Stimulated activated CD4-positive, alpha-beta T cell treated with anti-CD3 and anti-CD28 coated beads, Interleukin-12 subunit alpha, Interleukin-12 subunit beta, amount 100 ng/mL, for 4 hours (primary cell): ENCODE measurements at regions not wholly inside any gene's neighbourhood (a gene's known extent, or its start where the extent isn't known, plus 50 kb on each side); places are given as distances from the start of the nearest gene placed in this dataset.
"Not testable (repeated sequence)": the region's sequence is repeated elsewhere in the genome, so short reads cannot be mapped to it uniquely, and the experiment has no call there.

Source experiments
- DNase-seq: peaks from one replicate; pipeline ENCODE4 v3.0.0-alpha.2; 2020

DNA sequence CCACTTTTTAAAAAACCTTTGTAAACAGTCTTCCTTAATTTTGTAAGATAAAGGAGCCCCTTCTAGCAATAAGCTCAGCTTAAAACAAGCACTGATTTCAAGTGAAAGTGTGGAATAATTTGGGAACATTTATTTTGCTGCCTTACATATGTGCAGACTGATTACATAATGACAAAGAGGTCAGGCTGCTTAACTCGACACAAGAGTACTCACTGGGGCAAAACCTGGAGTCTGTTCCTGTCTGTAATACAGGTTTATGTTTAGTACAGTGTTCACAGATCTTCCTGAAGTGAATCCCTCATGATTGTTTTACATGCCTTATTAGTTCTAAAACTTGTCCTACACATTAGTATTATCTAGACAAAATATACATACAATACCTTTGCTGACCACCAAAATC is 609.8 kb downstream of the LMO7 start:
- DNase-seq, result no peak

DNA sequence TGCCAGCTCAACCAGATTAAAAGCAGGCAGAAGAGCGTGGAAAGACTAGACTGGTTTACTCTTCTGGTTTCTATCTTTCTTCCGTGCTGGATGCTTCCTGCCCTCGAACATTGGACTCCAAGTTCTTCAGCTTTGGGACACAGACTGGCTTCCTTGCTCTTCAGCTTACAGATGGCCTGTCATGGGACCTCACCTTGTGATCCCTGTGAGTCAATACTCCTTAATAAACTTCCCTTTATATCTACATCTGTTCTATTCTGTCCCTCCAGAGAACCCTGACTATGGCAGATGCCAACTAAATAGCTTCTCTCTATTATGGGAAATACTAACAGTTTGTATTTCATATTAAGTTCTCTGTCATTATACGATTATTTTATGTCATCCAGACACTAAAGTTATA is 609.1 kb downstream of the LMO7 start:
- DNase-seq, result no peak

DNA sequence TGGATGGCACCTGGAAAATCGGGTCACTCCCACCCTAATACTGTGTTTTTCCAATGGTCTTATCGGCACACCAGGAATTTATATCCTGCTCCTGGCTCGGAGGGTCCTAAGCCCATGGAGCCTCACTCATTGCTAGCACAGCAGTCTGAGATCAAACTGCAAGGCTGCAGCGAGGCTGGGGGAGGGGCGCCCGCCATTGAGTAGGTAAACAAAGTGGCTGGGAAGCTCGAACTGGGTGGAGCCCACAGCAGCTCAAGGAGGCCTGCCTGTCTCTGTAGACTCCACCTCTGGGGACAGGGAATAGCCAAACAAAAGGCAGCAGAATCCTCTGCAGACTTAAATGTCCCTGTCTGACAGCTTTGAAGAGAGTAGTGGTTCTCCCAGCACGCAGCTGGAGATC is 607.0 kb downstream of the LMO7 start:
- DNase-seq, result not testable (repeated sequence)

- no peak for DNase-seq
These were observed 603.0 kb downstream of the LMO7 start for GRCh38 chr13:76239031-76239680.

DNA sequence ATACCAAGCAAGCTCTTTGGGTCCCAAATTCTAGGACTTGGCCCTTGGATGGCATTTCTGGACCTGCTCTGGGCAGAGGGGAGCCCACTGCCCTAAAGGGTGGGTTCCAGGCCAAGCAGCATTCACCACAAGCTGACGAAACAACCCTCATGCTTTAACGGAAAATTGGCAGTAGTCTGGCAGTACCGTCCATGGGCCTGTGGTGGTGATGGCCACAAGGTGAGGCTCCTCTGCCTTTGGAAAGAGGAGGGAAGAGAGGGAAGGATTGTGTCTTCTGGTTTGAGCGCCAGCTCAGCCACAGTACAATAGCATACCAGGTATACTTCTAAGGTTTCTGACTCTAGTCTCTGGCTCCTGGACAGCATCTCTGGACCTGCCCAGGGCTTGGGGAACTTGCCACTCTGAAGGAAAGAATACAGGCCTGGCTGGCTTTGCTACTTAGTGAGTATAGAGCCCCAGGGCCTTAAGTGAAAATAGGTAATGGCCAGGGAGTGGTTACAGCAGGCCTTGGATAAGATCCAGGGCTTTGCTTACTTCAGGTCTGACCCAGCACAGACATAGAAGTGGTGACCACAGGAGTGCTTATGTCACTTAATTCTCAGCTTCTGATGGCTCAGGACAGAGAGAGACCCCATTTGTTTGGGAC is 595.5 kb downstream of the LMO7 start:
- DNase-seq, result no peak

- DNase-seq, result no peak
These were observed 593.2 kb downstream of the LMO7 start for GRCh38 chr13:76229281-76229680.

- no peak for DNase-seq
These were observed 590.8 kb downstream of the LMO7 start for GRCh38 chr13:76226941-76227340.

DNA sequence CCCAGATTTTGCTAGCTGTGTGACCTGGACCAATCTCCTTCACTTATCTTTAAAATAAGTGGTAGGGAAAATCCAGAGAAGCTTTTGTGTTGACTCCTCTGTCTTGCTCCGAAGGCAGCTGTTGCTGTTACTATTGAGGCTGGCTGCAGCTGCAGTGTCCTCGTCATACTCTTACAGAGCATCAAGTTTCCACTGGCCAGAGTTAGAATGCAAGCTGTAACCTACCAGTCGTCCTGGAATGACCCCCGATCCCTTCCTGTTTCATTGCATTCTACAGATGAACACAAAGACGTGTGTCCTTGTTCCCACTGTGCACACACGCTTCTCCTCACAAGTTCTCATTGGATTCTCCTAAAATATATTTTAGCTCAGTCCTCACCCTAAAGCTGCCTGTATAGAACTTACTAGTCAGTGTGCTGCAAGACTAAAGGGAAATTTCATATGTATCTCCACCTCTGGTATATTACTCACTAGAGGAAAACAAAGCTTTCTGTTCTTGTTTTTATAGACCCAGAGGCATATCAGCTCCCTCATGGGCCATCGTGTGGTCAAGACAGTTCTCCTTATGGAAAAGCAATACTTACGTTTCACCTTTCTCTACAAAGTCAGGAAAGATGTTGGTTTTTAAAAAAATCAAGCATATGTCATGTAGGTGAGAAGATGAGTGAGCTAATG is 589.8 kb downstream of the LMO7 start:
- no peak for DNase-seq

GRCh38 chr13:76223999-76224398 is 587.9 kb downstream of the LMO7 start:
- DNase-seq, result no peak

DNA sequence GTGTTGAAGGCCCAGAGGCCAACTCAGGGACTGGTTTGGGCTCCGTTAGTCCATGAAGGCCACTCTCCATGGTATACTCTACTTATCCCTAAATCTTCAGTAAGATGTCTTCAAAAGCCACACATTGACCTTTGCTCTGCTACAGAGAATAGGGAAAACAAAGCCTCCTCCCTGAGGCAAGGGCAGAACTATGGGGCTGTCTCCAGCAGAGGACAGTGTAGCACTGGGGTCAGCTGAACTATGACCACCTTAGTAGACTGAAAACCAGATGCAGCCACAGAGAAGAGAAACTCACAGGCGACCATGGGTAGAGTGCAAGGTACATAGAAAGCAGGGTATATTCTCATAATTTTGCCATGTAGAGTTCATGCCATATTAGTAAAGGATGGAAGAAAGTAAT is 587.4 kb downstream of the LMO7 start:
- DNase-seq, result no peak

GRCh38 chr13:76222511-76222910 is 586.4 kb downstream of the LMO7 start:
- no peak for DNase-seq

DNA sequence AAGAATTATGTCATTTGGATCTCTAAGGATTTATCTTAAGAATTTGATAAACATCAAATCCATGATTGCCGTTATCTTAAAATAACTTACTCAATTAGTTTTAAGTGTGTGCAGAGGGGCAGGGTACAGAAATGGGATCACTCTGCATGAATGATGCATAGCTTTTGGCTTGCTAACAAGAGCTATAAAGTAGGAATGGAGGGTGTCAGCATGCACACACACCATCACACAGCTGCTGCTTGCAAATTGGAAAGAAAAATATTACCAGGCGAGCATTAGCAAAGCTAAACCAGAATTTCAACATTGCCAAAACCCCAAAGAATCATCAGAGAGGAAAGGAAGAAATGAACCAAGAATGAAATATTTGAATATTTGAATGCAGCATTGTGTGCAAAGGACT is 580.6 kb downstream of the LMO7 start:
- DNase-seq, result no peak

- no peak for DNase-seq
These were observed 577.9 kb downstream of the LMO7 start for GRCh38 chr13:76214001-76214400.

DNA sequence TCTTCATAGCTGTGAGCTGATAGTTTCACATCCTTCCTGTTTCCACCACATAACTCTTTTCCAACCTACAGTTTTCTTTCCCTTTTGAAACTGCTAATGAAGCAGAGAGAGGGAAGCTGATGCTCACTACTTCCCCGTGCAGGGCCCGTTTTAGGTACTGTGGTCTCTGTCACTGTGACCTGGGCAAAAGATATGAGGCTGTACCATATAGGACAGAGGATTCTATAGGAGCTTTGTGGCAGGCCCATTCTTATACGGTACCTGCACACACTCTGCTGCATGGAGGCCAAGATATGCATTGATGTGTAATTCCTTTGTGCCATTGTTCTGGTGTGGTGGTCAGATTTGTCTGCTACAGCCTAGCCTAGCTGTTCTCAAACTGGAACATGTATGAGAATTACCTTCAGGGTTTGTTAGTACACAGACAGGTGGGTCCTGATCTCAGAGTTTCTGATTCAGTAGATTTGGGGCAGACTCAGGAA is 577.3 kb downstream of the LMO7 start:
- no peak for DNase-seq

GRCh38 chr13:76210262-76210661 is 574.1 kb downstream of the LMO7 start:
- DNase-seq, result no peak

GRCh38 chr13:76198568-76199163 is 562.5 kb downstream of the LMO7 start:
- DNase-seq, result no peak

DNA sequence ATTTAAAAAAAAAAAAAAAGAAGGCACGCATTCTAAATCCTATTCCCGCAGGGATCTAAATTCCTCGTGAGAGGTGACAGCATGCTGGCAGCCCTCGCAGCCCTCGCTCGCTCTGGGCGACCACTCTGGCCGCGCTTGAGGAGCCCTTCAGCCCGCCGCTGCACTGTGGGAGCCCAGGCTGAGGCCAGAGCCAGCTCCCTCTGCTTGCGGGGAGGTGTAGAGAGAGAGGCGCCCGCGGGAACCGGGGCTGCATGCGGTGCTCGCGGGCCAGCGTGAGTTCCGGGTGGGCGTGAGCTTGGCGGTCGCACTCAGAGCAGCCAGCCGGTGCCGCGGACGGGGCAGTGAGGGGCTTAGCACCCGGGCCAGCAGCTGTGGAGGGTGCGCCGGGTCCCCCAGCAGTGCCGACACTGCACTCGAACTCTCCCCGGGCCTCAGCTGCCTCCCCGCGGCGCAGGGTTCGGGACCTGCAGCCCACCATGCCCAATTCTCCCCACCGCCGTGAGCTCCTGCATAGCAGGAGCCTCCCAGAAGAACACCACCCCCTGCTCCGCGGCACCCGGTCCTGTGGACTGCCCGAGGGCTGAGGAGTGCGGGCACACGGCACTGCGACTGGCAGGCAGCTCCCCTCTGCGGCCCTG is 553.9 kb downstream of the LMO7 start:
- DNase-seq, result no peak

GRCh38 chr13:76175961-76176725 is 540.0 kb downstream of the LMO7 start:
- DNase-seq, result no peak

GRCh38 chr13:76168661-76169060 is 532.5 kb downstream of the LMO7 start:
- no peak for DNase-seq

GRCh38 chr13:76164290-76164689 is 528.2 kb downstream of the LMO7 start:
- DNase-seq, result no peak

DNA sequence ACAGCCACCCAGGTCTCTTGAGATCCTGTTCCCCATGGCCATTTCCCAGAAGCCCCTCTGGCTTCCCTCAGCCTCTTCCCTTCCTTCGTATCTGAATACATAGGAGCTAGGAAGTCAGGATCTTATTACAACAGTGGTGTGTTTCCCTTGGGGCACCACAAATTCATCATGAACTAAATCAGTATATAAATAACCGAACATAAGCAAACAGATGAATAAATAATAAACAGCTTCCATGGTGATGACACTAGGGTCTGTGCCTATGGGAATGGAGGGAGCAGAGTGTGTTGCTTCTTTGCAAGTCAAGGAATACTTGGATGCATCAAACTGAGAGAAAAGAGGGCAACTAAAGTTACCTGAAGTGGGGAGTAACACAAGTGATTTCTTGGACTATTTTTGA is 527.6 kb downstream of the LMO7 start:
- DNase-seq, result no peak
